Kidney (tissue), 13 donors: ENCODE measurements at regions not wholly inside any gene's neighbourhood (a gene's known extent, or its start where the extent isn't known, plus 50 kb on each side); places are given as distances from the start of the nearest gene placed in this dataset.
"Not testable (repeated sequence)": the region's sequence is repeated elsewhere in the genome, so short reads cannot be mapped to it uniquely, and the experiment has no call there.

Source experiments
- DNase-seq, 5 donors: peaks; one replicate each; pipeline ENCODE4 v3.0.0-alpha.2; 2013 to 2020
- FAIRE-seq: peaks from 2 replicates; lab custom pipeline; 2012; peaks lifted over from hg19 to GRCh38; lab: Jason Lieb, UNC
- H3K27ac ChIP-seq, 2 donors: one replicate each; pipeline ENCODE4 v1.7.0; 2013; ENCODE audit warnings: low read depth in 2 of 2, low read length in 2 of 2, inconsistent platforms in 1 of 2
- H3K27me3 ChIP-seq: one replicate; pipeline ENCODE4 v1.7.1; 2013; ENCODE audit warnings: low read length, inconsistent platforms; ENCODE audit not compliant: control insufficient read depth, insufficient read depth
- H3K36me3 ChIP-seq, 3 donors: one replicate each; pipeline versions ENCODE4 v1.7.0 to v1.7.1; 2013; ENCODE audit warnings: low read length in 3 of 3, control low read depth in 1 of 3, inconsistent platforms in 1 of 3; ENCODE audit not compliant: insufficient read depth in 3 of 3, control insufficient read depth in 2 of 3
- H3K4me1 ChIP-seq, 3 donors: one replicate each; pipeline versions ENCODE4 v1.7.0 to v1.7.1; 2013; ENCODE audit warnings: low read length in 3 of 3, inconsistent platforms in 1 of 3, low read depth in 1 of 3; ENCODE audit not compliant: control insufficient read depth in 2 of 3, insufficient read depth in 2 of 3
- H3K4me3 ChIP-seq, 3 donors: one replicate each; pipeline versions ENCODE4 v1.7.0 to v1.8.1; 2013; ENCODE audit warnings: low read length in 3 of 3, control low read depth in 1 of 3, inconsistent platforms in 1 of 3
- H3K9ac ChIP-seq, 3 donors: one replicate each; pipeline versions ENCODE4 v1.7.0 to v1.7.1; 2013; ENCODE audit warnings: low read length in 3 of 3, control low read depth in 1 of 3, inconsistent platforms in 1 of 3
- H3K9me3 ChIP-seq, 3 donors: one replicate each; pipeline versions ENCODE4 v1.7.0 to v1.7.1; 2013; ENCODE audit warnings: low read length in 3 of 3, control low read depth in 1 of 3, inconsistent platforms in 1 of 3; ENCODE audit not compliant: control insufficient read depth in 2 of 3, insufficient read depth in 1 of 3
- CTCF ChIP-seq: IDR thresholded peaks from 3 replicates; pipeline ENCODE4 v1.5.1; 2012; ENCODE audit warnings: mild to moderate bottlenecking, moderate library complexity, borderline replicate concordance; ENCODE audit not compliant: insufficient read depth; ENCODE audit errors: extremely low read depth
- intact Hi-C: fragments of 100-400 bp; cut with DNase I; formaldehyde crosslinking; loops from one replicate; pipeline ENCODE4 v1.11.1; 2022
- donor health status: control.
- donor health status: control.
- donor health status: control.
- donor health status: control.
- donor health status: control.
- donor health status: DM: yes; HTN: yes; CAD: no.
- donor health status: Normal renal cell carcinoma (clear cell type).

GRCh38 chr5:122515210-122515609, 203.2 kb downstream of the SNCAIP start:
- H3K27ac ChIP-seq, H3K9ac ChIP-seq, FAIRE-seq, H3K36me3 ChIP-seq, H3K9me3 ChIP-seq, DNase-seq, H3K4me3 ChIP-seq, H3K27me3 ChIP-seq, intact Hi-C loops, H3K4me1 ChIP-seq: not testable (repeated sequence)

- Histone ChIP-seq H3K27ac (no peak overlapping the region), H3K9me3 (no peaks in the 10 kb centered on the region), H3K4me3 (no peak overlapping the region), H3K27me3 (no peaks in the 10 kb centered on the region), H3K9ac (no peak overlapping the region), H3K36me3 (no peaks in the 10 kb centered on the region), H3K4me1 (no peaks in the 10 kb centered on the region)
- intact Hi-C loops = no loop called here
- FAIRE-seq (peak; percentile 50), DNase-seq (peak in 4 of 5 donors; percentile 65 to 91 (median 79))
- TF ChIP-seq CTCF = peak; percentile 68
Measured at GRCh38 chr5:122515709-122516431, 203.8 kb downstream of the SNCAIP start.

- Histone ChIP-seq H3K4me1 (no peaks in the 10 kb centered on the region), H3K9me3 (no peaks in the 10 kb centered on the region), H3K36me3 (no peaks in the 10 kb centered on the region), H3K27ac (no peak overlapping the region), H3K9ac (no peak overlapping the region), H3K4me3 (no peak overlapping the region), H3K27me3 (no peaks in the 10 kb centered on the region)
- no peak for DNase-seq
- FAIRE-seq = no peak
- intact Hi-C loops = no loop called here
- TF ChIP-seq CTCF = no peak
Measured at GRCh38 chr5:122516432-122516743, 204.4 kb downstream of the SNCAIP start.

GRCh38 chr5:122517091-122517490, 205.1 kb downstream of the SNCAIP start:
- intact Hi-C loops = no loop called here
- DNase-seq = no peak
- Histone ChIP-seq H3K9me3 (no peaks in the 10 kb centered on the region), H3K36me3 (no peaks in the 10 kb centered on the region), H3K27ac (no peak overlapping the region), H3K9ac (no peak overlapping the region), H3K4me1 (no peaks in the 10 kb centered on the region), H3K27me3 (no peaks in the 10 kb centered on the region), H3K4me3 (no peak overlapping the region)
- TF ChIP-seq CTCF = no peak
- no peak for FAIRE-seq
